HUES48 (cell line): ENCODE measurements at regions not wholly inside any gene's neighbourhood (a gene's known extent, or its start where the extent isn't known, plus 50 kb on each side); places are given as distances from the start of the nearest gene placed in this dataset.
"Not testable (repeated sequence)": the region's sequence is repeated elsewhere in the genome, so short reads cannot be mapped to it uniquely, and the experiment has no call there.

ENCODE experiments used
- H3K27ac ChIP-seq: one replicate; pipeline ENCODE4 v1.7.0; 2013; ENCODE audit warnings: low read depth, low read length, inconsistent platforms
- H3K27me3 ChIP-seq: 2 replicates; pipeline ENCODE4 v1.6.1; 2013; ENCODE audit warnings: mild to moderate bottlenecking, low read length; ENCODE audit not compliant: control insufficient read depth, insufficient read depth
- H3K36me3 ChIP-seq: 2 replicates; pipeline ENCODE4 v1.6.1; 2013; ENCODE audit warnings: low read length; ENCODE audit not compliant: control insufficient read depth, insufficient read depth
- H3K4me1 ChIP-seq: 2 replicates; pipeline ENCODE4 v1.6.1; 2013; ENCODE audit warnings: mild to moderate bottlenecking, low read length; ENCODE audit not compliant: control insufficient read depth, insufficient read depth
- H3K4me3 ChIP-seq: 2 replicates; pipeline ENCODE4 v1.5.1; 2013; ENCODE audit warnings: mild to moderate bottlenecking, low read depth, low read length
- H3K9ac ChIP-seq: 2 replicates; pipeline ENCODE4 v1.6.1; 2013; ENCODE audit warnings: mild to moderate bottlenecking, low read depth, low read length, moderate library complexity
- H3K9me3 ChIP-seq: 2 replicates; pipeline ENCODE4 v1.6.1; 2013; ENCODE audit warnings: low read length; ENCODE audit not compliant: control insufficient read depth, insufficient read depth

DNA sequence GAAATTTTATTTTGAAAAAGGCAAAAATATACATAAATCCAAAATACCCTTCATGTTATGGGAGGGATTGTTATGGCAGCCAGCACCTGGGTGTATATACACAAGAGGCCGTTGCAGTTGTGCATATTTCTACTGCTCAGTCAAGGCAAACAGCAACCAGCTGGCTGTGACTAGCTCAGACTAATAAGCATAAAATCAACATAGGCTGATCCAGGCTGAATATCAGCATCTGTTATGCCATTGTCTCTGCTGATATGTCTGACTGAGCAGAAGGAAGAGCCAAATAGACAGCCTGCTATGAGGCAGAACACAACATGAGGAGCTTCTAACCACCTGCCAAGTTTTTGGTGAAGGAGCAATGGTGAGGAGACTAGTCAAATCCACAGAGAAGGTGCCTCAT is 457.5 kb upstream of the ALCAM start:
- Histone ChIP-seq H3K27ac (peak overlapping the region; percentile 42), H3K4me3 (no peak overlapping the region), H3K27me3 (no peaks in the 10 kb centered on the region), H3K9ac (no peak overlapping the region), H3K4me1 (peaks cover 19% of the 10 kb centered on the region), H3K9me3 (no peaks in the 10 kb centered on the region), H3K36me3 (no peaks in the 10 kb centered on the region)

GRCh38 chr3:104909721-104910120 is 457.0 kb upstream of the ALCAM start:
- peaks cover 19% of the 10 kb centered on the region for H3K4me1 ChIP-seq
- no peak overlapping the region for H3K4me3 ChIP-seq
- no peak overlapping the region for H3K9ac ChIP-seq
- H3K9me3 ChIP-seq: no peaks in the 10 kb centered on the region
- no peaks in the 10 kb centered on the region for H3K36me3 ChIP-seq
- no peak overlapping the region for H3K27ac ChIP-seq
- no peaks in the 10 kb centered on the region for H3K27me3 ChIP-seq

DNA sequence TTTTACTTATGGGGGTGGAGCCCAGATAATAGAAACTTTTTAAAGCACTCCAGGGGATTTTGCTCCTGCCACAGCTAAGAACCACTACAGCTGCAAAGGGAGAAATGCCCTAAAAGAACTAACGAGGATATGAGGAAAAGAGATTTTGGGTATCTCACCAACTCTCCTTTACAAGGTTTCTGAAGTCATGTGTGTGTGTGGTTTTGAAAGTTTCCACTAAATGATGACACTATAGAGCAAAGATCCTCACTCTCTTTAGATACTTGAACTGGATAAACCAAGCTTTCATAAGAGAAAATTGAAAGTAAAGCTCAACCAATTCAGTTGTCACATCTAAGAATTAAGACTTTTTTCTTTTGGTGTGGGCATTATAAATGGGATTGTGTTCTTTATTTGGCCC is 455.3 kb upstream of the ALCAM start:
- no peak overlapping the region for H3K9ac ChIP-seq
- H3K27ac ChIP-seq: no peak overlapping the region
- H3K4me1 ChIP-seq: peaks cover 19% of the 10 kb centered on the region

GRCh38 chr3:104916971-104917370 is 449.7 kb upstream of the ALCAM start:
- Histone ChIP-seq H3K36me3 (no peaks in the 10 kb centered on the region), H3K4me1 (no peaks in the 10 kb centered on the region; the same call in 1 of the 2 replicates), H3K4me3 (no peak overlapping the region), H3K9ac (no peak overlapping the region), H3K27me3 (no peaks in the 10 kb centered on the region), H3K27ac (no peak overlapping the region), H3K9me3 (no peaks in the 10 kb centered on the region)

More for the DNA sequence above, 455.3 kb upstream of the ALCAM start:
- H3K9me3 ChIP-seq: no peaks in the 10 kb centered on the region
- no peaks in the 10 kb centered on the region for H3K27me3 ChIP-seq
- H3K4me3 ChIP-seq: no peak overlapping the region
- H3K36me3 ChIP-seq: no peaks in the 10 kb centered on the region

GRCh38 chr3:104920512-104920911 is 446.2 kb upstream of the ALCAM start:
- no peaks in the 10 kb centered on the region for H3K9me3 ChIP-seq
- H3K9ac ChIP-seq: no peak overlapping the region
- H3K27ac ChIP-seq: no peak overlapping the region
- no peaks in the 10 kb centered on the region for H3K27me3 ChIP-seq
- H3K4me3 ChIP-seq: no peak overlapping the region
- H3K4me1 ChIP-seq: no peaks in the 10 kb centered on the region
- H3K36me3 ChIP-seq: no peaks in the 10 kb centered on the region

GRCh38 chr3:104933972-104934371 is 432.7 kb upstream of the ALCAM start:
- H3K9ac ChIP-seq: no peak overlapping the region
- H3K36me3 ChIP-seq: no peaks in the 10 kb centered on the region
- no peaks in the 10 kb centered on the region for H3K9me3 ChIP-seq
- no peak overlapping the region for H3K27ac ChIP-seq
- no peaks in the 10 kb centered on the region for H3K4me1 ChIP-seq
- H3K4me3 ChIP-seq: no peak overlapping the region
- no peaks in the 10 kb centered on the region for H3K27me3 ChIP-seq

DNA sequence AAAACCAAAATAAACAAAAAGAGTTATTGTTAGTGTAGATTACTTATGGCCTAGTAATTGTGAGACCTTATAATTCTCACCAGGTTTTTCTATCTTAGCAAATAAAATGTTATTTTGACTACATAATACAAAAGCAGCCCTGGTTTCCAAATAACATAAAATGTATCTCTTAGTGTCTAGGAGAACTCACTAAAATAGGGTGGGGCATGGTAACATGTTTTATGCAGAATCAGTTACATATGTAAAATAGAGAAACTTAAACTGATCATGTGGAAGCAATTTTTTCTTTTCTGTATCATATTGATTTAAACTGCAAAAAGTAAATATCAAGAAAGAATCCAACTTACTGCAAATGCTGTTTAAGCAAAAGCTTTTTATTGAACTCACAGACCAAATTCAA is 431.1 kb upstream of the ALCAM start:
- H3K36me3 ChIP-seq: no peaks in the 10 kb centered on the region
- no peak overlapping the region for H3K9ac ChIP-seq
- H3K27ac ChIP-seq: no peak overlapping the region
- H3K9me3 ChIP-seq: no peaks in the 10 kb centered on the region
- no peak overlapping the region for H3K4me3 ChIP-seq
- H3K4me1 ChIP-seq: no peaks in the 10 kb centered on the region
- H3K27me3 ChIP-seq: no peaks in the 10 kb centered on the region

GRCh38 chr3:104939196-104939595 is 427.5 kb upstream of the ALCAM start:
- no peak overlapping the region for H3K4me3 ChIP-seq
- H3K9me3 ChIP-seq: no peaks in the 10 kb centered on the region
- no peak overlapping the region for H3K9ac ChIP-seq
- H3K36me3 ChIP-seq: no peaks in the 10 kb centered on the region
- H3K27me3 ChIP-seq: no peaks in the 10 kb centered on the region
- no peak overlapping the region for H3K27ac ChIP-seq
- H3K4me1 ChIP-seq: no peaks in the 10 kb centered on the region

DNA sequence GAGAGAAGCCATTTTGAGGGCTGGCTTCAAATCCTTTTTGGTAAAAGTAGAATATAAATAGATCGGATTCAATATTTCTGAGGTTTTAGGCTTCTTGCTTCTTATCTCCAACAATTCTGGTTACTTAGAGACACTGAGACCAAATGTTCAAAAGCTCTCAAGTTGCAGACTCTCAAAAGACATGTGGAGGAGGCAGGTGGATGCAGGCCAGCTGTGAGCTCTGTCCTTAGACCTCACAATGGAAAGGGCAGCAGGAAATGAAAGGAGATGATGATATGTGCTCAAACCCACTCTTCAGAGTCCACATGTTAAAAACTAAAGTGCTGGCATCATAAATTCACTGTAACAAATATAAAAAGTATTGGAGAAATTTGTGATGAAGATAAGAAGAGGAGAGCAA is 424.9 kb upstream of the ALCAM start:
- H3K27me3 ChIP-seq: no peaks in the 10 kb centered on the region
- no peaks in the 10 kb centered on the region for H3K4me1 ChIP-seq
- H3K27ac ChIP-seq: no peak overlapping the region
- H3K4me3 ChIP-seq: no peak overlapping the region
- no peak overlapping the region for H3K9ac ChIP-seq
- no peaks in the 10 kb centered on the region for H3K36me3 ChIP-seq
- H3K9me3 ChIP-seq: no peaks in the 10 kb centered on the region

DNA sequence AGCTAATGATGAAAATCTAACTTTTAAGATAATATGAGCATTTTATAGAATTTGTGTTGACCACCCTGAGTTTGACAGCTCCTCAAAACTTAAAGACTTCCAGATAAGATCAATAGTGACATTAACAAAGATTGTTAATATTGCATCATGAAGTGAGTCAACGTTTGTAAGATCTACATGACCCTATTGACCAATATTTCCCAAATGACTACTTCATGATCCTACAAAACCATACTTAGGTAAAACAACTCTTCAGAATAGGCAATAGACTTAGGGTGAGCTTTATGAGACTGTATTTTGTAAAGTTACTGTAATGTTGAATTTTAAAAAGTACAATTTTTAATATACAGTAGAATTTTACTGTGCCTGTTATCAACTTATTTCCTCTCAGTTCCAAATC is 422.7 kb upstream of the ALCAM start:
- no peaks in the 10 kb centered on the region for H3K9me3 ChIP-seq
- no peaks in the 10 kb centered on the region for H3K4me1 ChIP-seq
- no peaks in the 10 kb centered on the region for H3K36me3 ChIP-seq
- no peak overlapping the region for H3K27ac ChIP-seq
- no peak overlapping the region for H3K4me3 ChIP-seq
- no peaks in the 10 kb centered on the region for H3K27me3 ChIP-seq
- H3K9ac ChIP-seq: no peak overlapping the region

GRCh38 chr3:104947943-104948342 is 418.8 kb upstream of the ALCAM start:
- H3K36me3 ChIP-seq: no peaks in the 10 kb centered on the region
- no peaks in the 10 kb centered on the region for H3K9me3 ChIP-seq
- no peaks in the 10 kb centered on the region for H3K27me3 ChIP-seq
- H3K27ac ChIP-seq: no peak overlapping the region
- no peak overlapping the region for H3K4me3 ChIP-seq
- H3K4me1 ChIP-seq: no peaks in the 10 kb centered on the region
- no peak overlapping the region for H3K9ac ChIP-seq

- not testable (repeated sequence) for H3K36me3 ChIP-seq, H3K27me3 ChIP-seq, H3K27ac ChIP-seq, H3K9me3 ChIP-seq, H3K4me3 ChIP-seq, H3K9ac ChIP-seq, H3K4me1 ChIP-seq
Observed at GRCh38 chr3:104949810-104950209, 416.9 kb upstream of the ALCAM start.
